MCF 10A (cell line): ENCODE measurements at regions not wholly inside any gene's neighbourhood (a gene's known extent, or its start where the extent isn't known, plus 50 kb on each side); places are given as distances from the start of the nearest gene placed in this dataset.

Source experiments
- BruUV-seq: library from RNA; stranded (reverse); fragments of 400-500 nt; replicated peaks from 2 replicates; lab custom pipeline; 2021; lab: Mats Ljungman, UMichigan
- CTCF ChIA-PET: fragments of 300-600 bp; sonication (Branson Sonifier 250); formaldehyde crosslinking; extraction: SDS; loops from one replicate; lab custom pipeline; 2021; ENCODE audit warnings: antibody characterized with exemption, inconsistent platforms; lab: Yijun Ruan, JAX
- POLR2A ChIA-PET: fragments of 300-600, 350-650 bp; sonication (Branson Sonifier 250); formaldehyde crosslinking; extraction: SDS; loops from one replicate; lab custom pipeline; 2020; ENCODE audit warnings: antibody characterized with exemption, inconsistent platforms; lab: Yijun Ruan, JAX
- DNase-seq: peaks from one replicate; pipeline ENCODE4 v3.0.0-alpha.2; 2018; ENCODE audit not compliant: unreplicated experiment
- H3K27ac Mint-ChIP-seq: one replicate; pipeline ENCODE4 v1.8.0; 2022; ENCODE audit warnings: mild to moderate bottlenecking, low read depth, mixed read lengths; ENCODE audit not compliant: unreplicated experiment
- H3K27me3 Mint-ChIP-seq: one replicate; pipeline ENCODE4 v1.8.0; 2022; ENCODE audit warnings: mixed read lengths; ENCODE audit not compliant: insufficient read depth, unreplicated experiment
- H3K36me3 Mint-ChIP-seq: one replicate; pipeline ENCODE4 v1.8.0; 2022; ENCODE audit warnings: mild to moderate bottlenecking, moderate library complexity, mixed read lengths; ENCODE audit not compliant: insufficient read depth, unreplicated experiment
- H3K4me1 Mint-ChIP-seq: one replicate; pipeline ENCODE4 v1.8.0; 2022; ENCODE audit warnings: mixed read lengths; ENCODE audit not compliant: insufficient read depth, unreplicated experiment
- H3K4me3 Mint-ChIP-seq: one replicate; pipeline ENCODE4 v1.8.0; 2022; ENCODE audit warnings: mild to moderate bottlenecking, moderate library complexity, mixed read lengths; ENCODE audit not compliant: unreplicated experiment
- H3K9me3 Mint-ChIP-seq: one replicate; pipeline ENCODE4 v1.8.0; 2022; ENCODE audit warnings: mixed read lengths; ENCODE audit not compliant: unreplicated experiment
- intact Hi-C: fragments of 100-400 bp; cut with micrococcal nuclease; formaldehyde crosslinking; loops from 2 replicates; pipeline ENCODE4 v1.14.1; 2022
- TF ChIP-seq, protein P1 (sequence below): fragments of 200-600 bp; IDR thresholded peaks from one replicate; pipeline ENCODE4 v1.8.0; 2022; ENCODE audit warnings: antibody characterized with exemption, mild to moderate bottlenecking; ENCODE audit not compliant: unreplicated experiment

DNA sequence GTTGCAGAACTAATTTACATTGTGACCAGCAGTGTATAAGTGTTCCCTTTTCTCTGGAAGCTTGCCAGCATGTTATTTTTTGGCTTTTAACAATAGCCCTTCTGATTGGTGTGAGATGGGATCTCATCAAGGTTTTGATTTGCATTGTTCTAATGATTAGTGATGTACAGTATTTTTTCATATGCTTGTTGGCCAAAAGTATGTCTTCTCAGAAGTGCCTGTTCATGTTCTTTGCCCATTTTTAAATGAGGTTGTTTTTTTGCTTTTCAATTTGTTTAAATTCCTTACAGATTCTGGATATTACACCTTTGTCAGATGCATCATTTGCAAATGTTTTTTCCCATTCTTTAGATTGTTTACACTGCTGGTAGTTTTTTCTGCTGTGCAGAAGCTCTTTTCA is 627.0 kb upstream of the CNTNAP2 start:
- BruUV-seq, result no TSS peak
- no peaks in the 10 kb centered on the region for H3K4me1 Mint-ChIP-seq
- CTCF ChIA-PET, result interaction anchor here (0.6 kb wide), 1 partner anchor 479 kb away, joined by 4 read pairs; no protein-coding TSS in a partner anchor
- POLR2A ChIA-PET, result no interaction called here
- no peak for DNase-seq
- no peak overlapping the region for H3K4me3 Mint-ChIP-seq
- intact Hi-C loops, result no loop called here
- TF ChIP-seq, protein P1, sequence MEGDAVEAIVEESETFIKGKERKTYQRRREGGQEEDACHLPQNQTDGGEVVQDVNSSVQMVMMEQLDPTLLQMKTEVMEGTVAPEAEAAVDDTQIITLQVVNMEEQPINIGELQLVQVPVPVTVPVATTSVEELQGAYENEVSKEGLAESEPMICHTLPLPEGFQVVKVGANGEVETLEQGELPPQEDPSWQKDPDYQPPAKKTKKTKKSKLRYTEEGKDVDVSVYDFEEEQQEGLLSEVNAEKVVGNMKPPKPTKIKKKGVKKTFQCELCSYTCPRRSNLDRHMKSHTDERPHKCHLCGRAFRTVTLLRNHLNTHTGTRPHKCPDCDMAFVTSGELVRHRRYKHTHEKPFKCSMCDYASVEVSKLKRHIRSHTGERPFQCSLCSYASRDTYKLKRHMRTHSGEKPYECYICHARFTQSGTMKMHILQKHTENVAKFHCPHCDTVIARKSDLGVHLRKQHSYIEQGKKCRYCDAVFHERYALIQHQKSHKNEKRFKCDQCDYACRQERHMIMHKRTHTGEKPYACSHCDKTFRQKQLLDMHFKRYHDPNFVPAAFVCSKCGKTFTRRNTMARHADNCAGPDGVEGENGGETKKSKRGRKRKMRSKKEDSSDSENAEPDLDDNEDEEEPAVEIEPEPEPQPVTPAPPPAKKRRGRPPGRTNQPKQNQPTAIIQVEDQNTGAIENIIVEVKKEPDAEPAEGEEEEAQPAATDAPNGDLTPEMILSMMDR, result no peak
- H3K27ac Mint-ChIP-seq, result no peak overlapping the region
- no peaks in the 10 kb centered on the region for H3K36me3 Mint-ChIP-seq
- peaks cover 14% of the 10 kb centered on the region for H3K9me3 Mint-ChIP-seq
- H3K27me3 Mint-ChIP-seq, result no peaks in the 10 kb centered on the region

DNA sequence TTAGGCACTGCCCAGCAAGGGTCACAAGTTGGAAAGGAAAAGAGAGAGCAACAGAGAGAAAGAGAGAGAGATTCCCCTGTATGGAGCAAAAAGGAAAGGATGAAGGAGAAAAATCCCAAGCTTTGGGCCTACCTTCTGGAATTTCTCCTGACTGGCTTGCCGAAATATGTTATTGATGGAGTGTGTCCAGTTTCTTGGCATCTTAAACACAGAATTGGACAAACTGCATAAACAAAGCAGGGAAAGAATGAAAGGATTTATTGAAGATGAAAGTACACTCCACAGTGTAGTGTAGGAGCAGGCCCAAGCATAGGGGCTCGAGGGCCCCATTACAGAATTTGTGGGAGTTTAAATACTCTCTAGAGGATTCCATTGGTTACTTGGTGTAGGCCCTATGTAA is 627.8 kb upstream of the CNTNAP2 start:
- Mint-ChIP-seq H3K4me3 (no peak overlapping the region), H3K4me1 (no peaks in the 10 kb centered on the region), H3K36me3 (no peaks in the 10 kb centered on the region), H3K27ac (no peak overlapping the region), H3K27me3 (no peaks in the 10 kb centered on the region), H3K9me3 (peaks cover 14% of the 10 kb centered on the region)
- no peak for DNase-seq
- no TSS peak for BruUV-seq
- intact Hi-C loops, result no loop called here
- ChIA-PET POLR2A (no interaction called here), CTCF (no interaction called here)
- TF ChIP-seq, protein P1, result no peak

DNA sequence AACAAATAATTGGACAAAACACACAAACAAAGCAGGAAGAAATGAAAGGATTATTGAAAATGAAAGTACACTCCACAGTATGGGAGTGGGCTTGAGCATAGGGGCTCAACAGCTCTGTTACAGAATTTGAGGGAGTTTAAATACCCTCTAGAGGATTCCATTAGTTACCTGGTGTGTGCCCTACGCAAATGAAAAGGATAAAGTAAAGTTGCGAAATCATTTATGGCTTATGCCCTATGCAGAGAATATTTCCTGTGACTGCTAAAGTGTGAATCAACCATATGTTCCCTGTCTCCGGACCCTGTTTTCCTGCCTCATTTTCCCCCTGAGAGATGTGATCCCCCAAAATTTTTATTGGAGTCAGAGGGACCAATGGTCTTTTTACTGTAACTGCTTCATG is 634.6 kb upstream of the CNTNAP2 start:
- DNase-seq, result no peak
- Mint-ChIP-seq H3K27ac (no peak overlapping the region), H3K27me3 (no peaks in the 10 kb centered on the region), H3K9me3 (no peaks in the 10 kb centered on the region), H3K4me3 (no peak overlapping the region), H3K4me1 (no peaks in the 10 kb centered on the region), H3K36me3 (no peaks in the 10 kb centered on the region)
- no TSS peak for BruUV-seq
- ChIA-PET POLR2A (no interaction called here), CTCF (no interaction called here)
- intact Hi-C loops, result no loop called here
- TF ChIP-seq, protein P1, result no peak

DNA sequence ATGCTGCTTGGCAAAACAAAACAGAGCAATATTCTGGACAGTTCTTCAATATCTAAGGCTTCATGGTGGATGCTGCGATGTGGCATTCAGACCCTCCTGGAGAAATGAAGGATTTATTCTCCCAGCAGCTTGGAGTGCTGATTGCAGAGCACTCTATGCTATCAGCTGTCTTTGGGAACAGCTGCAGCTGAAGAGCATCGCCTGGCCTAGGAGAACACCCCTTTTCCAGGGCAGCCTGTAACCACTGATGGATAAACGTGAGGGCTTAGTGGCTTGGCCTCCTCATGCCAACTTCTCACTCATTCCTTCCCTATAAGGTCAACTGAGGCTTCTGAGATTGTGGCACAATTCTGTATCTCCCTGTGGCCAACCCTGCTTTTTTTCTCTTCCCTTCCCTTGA is 638.1 kb upstream of the CNTNAP2 start:
- H3K36me3 Mint-ChIP-seq, result no peaks in the 10 kb centered on the region
- no peaks in the 10 kb centered on the region for H3K27me3 Mint-ChIP-seq
- no peaks in the 10 kb centered on the region for H3K9me3 Mint-ChIP-seq
- no peak overlapping the region for H3K4me3 Mint-ChIP-seq
- intact Hi-C loops, result no loop called here
- no TSS peak for BruUV-seq
- ChIA-PET CTCF (interaction anchor here (0.6 to 0.7 kb wide), 2 partner anchors 41 to 349 kb away, joined by 3 to 5 read pairs; no protein-coding TSS in a partner anchor), POLR2A (no interaction called here)
- peaks cover 14% of the 10 kb centered on the region for H3K4me1 Mint-ChIP-seq
- no peak overlapping the region for H3K27ac Mint-ChIP-seq
- DNase-seq, result no peak
- TF ChIP-seq, protein P1, result no peak
